HG02588 (cell line): ENCODE measurements at regions not wholly inside any gene's neighbourhood (a gene's known extent, or its start where the extent isn't known, plus 50 kb on each side); places are given as distances from the start of the nearest gene placed in this dataset.
A peak's percentile ranks its signal among the peaks of the same experiment; 100 is the strongest.

Experiments used
- ATAC-seq: cut with Tn5 transposase; IDR thresholded peaks from one replicate; pipeline ENCODE4 v1.9.1; 2021; ENCODE audit warnings: mild to moderate bottlenecking, moderate library complexity; ENCODE audit not compliant: unreplicated experiment

GRCh38 chr2:74036010-74036409, 51.3 kb downstream of the TET3 start:
- no peak for ATAC-seq

GRCh38 chr2:74036450-74037195, 51.9 kb downstream of the TET3 start:
- ATAC-seq, result no peak

GRCh38 chr2:74037379-74037860, 52.7 kb downstream of the TET3 start:
- peak; percentile 50 for ATAC-seq

- ATAC-seq, result no peak
Measured at GRCh38 chr2:74039611-74040010, 54.9 kb downstream of the TET3 start.

- no peak for ATAC-seq
Measured at GRCh38 chr2:74041182-74041581, 56.5 kb downstream of the TET3 start.

- no peak for ATAC-seq
Measured at GRCh38 chr2:74041726-74042125, 57.0 kb downstream of the TET3 start.

- no peak for ATAC-seq
Measured at GRCh38 chr2:74042606-74043005, 57.9 kb downstream of the TET3 start.

- no peak for ATAC-seq
Measured at GRCh38 chr2:74043345-74044329, 58.9 kb downstream of the TET3 start.

GRCh38 chr2:74044999-74045398, 60.3 kb downstream of the TET3 start:
- no peak for ATAC-seq

GRCh38 chr2:74045454-74045853, 60.7 kb downstream of the TET3 start:
- ATAC-seq, result no peak

- ATAC-seq, result no peak
Measured at GRCh38 chr2:74046441-74046840, 61.7 kb downstream of the TET3 start.

GRCh38 chr2:74047152-74047551, 62.4 kb downstream of the TET3 start:
- ATAC-seq, result no peak

- ATAC-seq, result no peak
Measured at GRCh38 chr2:74048147-74048546, 63.4 kb downstream of the TET3 start.

- ATAC-seq, result no peak
Measured at GRCh38 chr2:74048843-74049519, 64.3 kb downstream of the TET3 start.

GRCh38 chr2:74050151-74050550, 65.4 kb downstream of the TET3 start:
- ATAC-seq, result no peak

- no peak for ATAC-seq
Measured at GRCh38 chr2:74051504-74051903, 66.8 kb downstream of the TET3 start.

GRCh38 chr2:74052732-74053710, 68.3 kb downstream of the TET3 start:
- no peak for ATAC-seq

- no peak for ATAC-seq
Measured at GRCh38 chr2:74053959-74054715, 69.4 kb downstream of the TET3 start.

GRCh38 chr2:74059137-74059775, 74.5 kb downstream of the TET3 start:
- ATAC-seq, result no peak
